ENCODE measurements at regions not wholly inside any gene's neighbourhood (a gene's known extent, or its start where the extent isn't known, plus 50 kb on each side); places are given as distances from the start of the nearest gene placed in this dataset.

- Histone ChIP-seq H3K27ac (ENCODE audit: low read length, poor library complexity, severe bottlenecking) (no peak overlapping the region), H3K79me1 (replicated peaks; ENCODE audit: low read length, poor library complexity, severe bottlenecking) (no peaks in the 10 kb centered on the region), H2BK120ac (ENCODE audit: low read depth, low read length) (no peak overlapping the region), H3K14ac (ENCODE audit: low read length in 2 of 2) (no peak overlapping the region), H2BK12ac (ENCODE audit: low read length in 2 of 2) (no peak overlapping the region), H3K4me1 (ENCODE audit: control insufficient read depth, insufficient read depth, low read depth, low read length) (no peaks in the 10 kb centered on the region), H3K36me3 (ENCODE audit: control insufficient read depth in 1 of 2, insufficient read depth in 2 of 2, low read depth in 1 of 2, low read length in 2 of 2) (no peaks in the 10 kb centered on the region), H3K27me3 (ENCODE audit: control insufficient read depth in 1 of 2, insufficient read depth in 1 of 2, low read length in 2 of 2) (no peaks in the 10 kb centered on the region), H3K4ac (ENCODE audit: low read depth in 1 of 2, low read length in 2 of 2) (no peak overlapping the region), H4K91ac (ENCODE audit: low read length) (no peak overlapping the region), H2AFZ (ENCODE audit: low read depth, low read length) (no peak overlapping the region), H3K4me2 (ENCODE audit: low read length, poor library complexity, severe bottlenecking) (no peak overlapping the region), H2BK15ac (ENCODE audit: low read depth, poor library complexity, severe bottlenecking) (no peak overlapping the region), H3K18ac (ENCODE audit: low read depth in 1 of 2, low read length in 2 of 2) (no peak overlapping the region), H3K9me3 (ENCODE audit: control insufficient read depth, low read length) (no peaks in the 10 kb centered on the region), H3K4me3 (ENCODE audit: insufficient read depth in 1 of 2, low read depth in 1 of 2, low read length in 2 of 2) (no peak overlapping the region), H3K23ac (ENCODE audit: low read length in 2 of 2) (no peak overlapping the region), H2AK5ac (ENCODE audit: low read length, severe bottlenecking) (no peak overlapping the region), H2BK5ac (ENCODE audit: low read depth, low read length, poor library complexity, severe bottlenecking) (no peak overlapping the region), H4K8ac (ENCODE audit: low read length) (no peak overlapping the region), H3K9ac (ENCODE audit: low read length) (no peak overlapping the region)
- no peak for DNase-seq
- WGBS, result 100% methylated on average over 2 of the region's 2 CpGs
These were observed 374.0 kb downstream of the HDGFL1 start for GRCh38 chr6:22943327-22943726.

- Histone ChIP-seq H3K23ac (ENCODE audit: low read length in 2 of 2) (no peak overlapping the region), H4K8ac (ENCODE audit: low read length) (no peak overlapping the region), H2BK15ac (ENCODE audit: low read depth, poor library complexity, severe bottlenecking) (no peak overlapping the region), H3K4ac (ENCODE audit: low read depth in 1 of 2, low read length in 2 of 2) (no peak overlapping the region), H2AFZ (ENCODE audit: low read depth, low read length) (no peak overlapping the region), H2BK5ac (ENCODE audit: low read depth, low read length, poor library complexity, severe bottlenecking) (no peak overlapping the region), H3K4me3 (ENCODE audit: insufficient read depth in 1 of 2, low read depth in 1 of 2, low read length in 2 of 2) (no peak overlapping the region), H2BK12ac (ENCODE audit: low read length in 2 of 2) (no peak overlapping the region), H3K36me3 (ENCODE audit: control insufficient read depth in 1 of 2, insufficient read depth in 2 of 2, low read depth in 1 of 2, low read length in 2 of 2) (no peaks in the 10 kb centered on the region), H3K14ac (ENCODE audit: low read length in 2 of 2) (no peak overlapping the region), H2BK120ac (ENCODE audit: low read depth, low read length) (no peak overlapping the region), H3K9ac (ENCODE audit: low read length) (no peak overlapping the region), H3K9me3 (ENCODE audit: control insufficient read depth, low read length) (no peaks in the 10 kb centered on the region), H3K27me3 (ENCODE audit: control insufficient read depth in 1 of 2, insufficient read depth in 1 of 2, low read length in 2 of 2) (no peaks in the 10 kb centered on the region), H3K4me1 (ENCODE audit: control insufficient read depth, insufficient read depth, low read depth, low read length) (no peaks in the 10 kb centered on the region), H3K79me1 (replicated peaks; ENCODE audit: low read length, poor library complexity, severe bottlenecking) (no peaks in the 10 kb centered on the region), H4K91ac (ENCODE audit: low read length) (no peak overlapping the region), H3K4me2 (ENCODE audit: low read length, poor library complexity, severe bottlenecking) (no peak overlapping the region), H3K18ac (ENCODE audit: low read depth in 1 of 2, low read length in 2 of 2) (no peak overlapping the region), H2AK5ac (ENCODE audit: low read length, severe bottlenecking) (no peak overlapping the region), H3K27ac (ENCODE audit: low read length, poor library complexity, severe bottlenecking) (no peak overlapping the region)
- WGBS, result no CpG with 5 or more reads among the region's 1 CpG
- DNase-seq, result peak; percentile 15
These were observed 380.6 kb downstream of the HDGFL1 start for GRCh38 chr6:22949967-22950366.

- no peak overlapping the region for H2BK15ac ChIP-seq (ENCODE audit: low read depth, poor library complexity, severe bottlenecking)
- no peak overlapping the region for H3K4me2 ChIP-seq (ENCODE audit: low read length, poor library complexity, severe bottlenecking)
- no peak overlapping the region for H2BK12ac ChIP-seq (ENCODE audit: low read length in 2 of 2)
- no peak overlapping the region for H2AK5ac ChIP-seq (ENCODE audit: low read length, severe bottlenecking)
- H3K4ac ChIP-seq (ENCODE audit: low read depth in 1 of 2, low read length in 2 of 2), result no peak overlapping the region
- H3K36me3 ChIP-seq (ENCODE audit: control insufficient read depth in 1 of 2, insufficient read depth in 2 of 2, low read depth in 1 of 2, low read length in 2 of 2), result no peaks in the 10 kb centered on the region
- no peak for DNase-seq
- H3K79me1 ChIP-seq (replicated peaks; ENCODE audit: low read length, poor library complexity, severe bottlenecking), result no peaks in the 10 kb centered on the region
- no peak overlapping the region for H3K4me3 ChIP-seq (ENCODE audit: insufficient read depth in 1 of 2, low read depth in 1 of 2, low read length in 2 of 2)
- H4K8ac ChIP-seq (ENCODE audit: low read length), result no peak overlapping the region
- no peaks in the 10 kb centered on the region for H3K27me3 ChIP-seq (ENCODE audit: control insufficient read depth in 1 of 2, insufficient read depth in 1 of 2, low read length in 2 of 2)
- no peak overlapping the region for H2BK5ac ChIP-seq (ENCODE audit: low read depth, low read length, poor library complexity, severe bottlenecking)
- H3K27ac ChIP-seq (ENCODE audit: low read length, poor library complexity, severe bottlenecking), result no peak overlapping the region
- H3K4me1 ChIP-seq (ENCODE audit: control insufficient read depth, insufficient read depth, low read depth, low read length), result peaks cover 2% of the 10 kb centered on the region
- H3K9ac ChIP-seq (ENCODE audit: low read length), result peak overlapping the region; percentile 19
- no peak overlapping the region for H2BK120ac ChIP-seq (ENCODE audit: low read depth, low read length)
- no peak overlapping the region for H3K18ac ChIP-seq (ENCODE audit: low read depth in 1 of 2, low read length in 2 of 2)
- H4K91ac ChIP-seq (ENCODE audit: low read length), result no peak overlapping the region
- 83% methylated on average over 4 of the region's 4 CpGs for WGBS
- no peak overlapping the region for H3K23ac ChIP-seq (ENCODE audit: low read length in 2 of 2)
- no peak overlapping the region for H3K14ac ChIP-seq (ENCODE audit: low read length in 2 of 2)
- H3K9me3 ChIP-seq (ENCODE audit: control insufficient read depth, low read length), result no peaks in the 10 kb centered on the region
- no peak overlapping the region for H2AFZ ChIP-seq (ENCODE audit: low read depth, low read length)
These were observed 382.7 kb downstream of the HDGFL1 start for GRCh38 chr6:22952097-22952496.

GRCh38 chr6:22954749-22955385 lies 385.5 kb downstream of the HDGFL1 start:
- Histone ChIP-seq H2BK120ac (ENCODE audit: low read depth, low read length) (no peak overlapping the region), H3K18ac (ENCODE audit: low read depth in 1 of 2, low read length in 2 of 2) (no peak overlapping the region), H2AFZ (ENCODE audit: low read depth, low read length) (no peak overlapping the region), H3K23ac (ENCODE audit: low read length in 2 of 2) (no peak overlapping the region), H3K4me3 (ENCODE audit: insufficient read depth in 1 of 2, low read depth in 1 of 2, low read length in 2 of 2) (peak overlapping the region in 1 of 2 experiments; percentile 74), H3K14ac (ENCODE audit: low read length in 2 of 2) (no peak overlapping the region), H2BK15ac (ENCODE audit: low read depth, poor library complexity, severe bottlenecking) (no peak overlapping the region), H3K4ac (ENCODE audit: low read depth in 1 of 2, low read length in 2 of 2) (no peak overlapping the region), H2BK5ac (ENCODE audit: low read depth, low read length, poor library complexity, severe bottlenecking) (no peak overlapping the region), H4K8ac (ENCODE audit: low read length) (no peak overlapping the region), H3K4me2 (ENCODE audit: low read length, poor library complexity, severe bottlenecking) (peak overlapping the region; percentile 23), H3K9me3 (ENCODE audit: control insufficient read depth, low read length) (no peaks in the 10 kb centered on the region), H3K36me3 (ENCODE audit: control insufficient read depth in 1 of 2, insufficient read depth in 2 of 2, low read depth in 1 of 2, low read length in 2 of 2) (no peaks in the 10 kb centered on the region), H3K9ac (ENCODE audit: low read length) (peak overlapping the region; percentile 80), H3K79me1 (replicated peaks; ENCODE audit: low read length, poor library complexity, severe bottlenecking) (no peaks in the 10 kb centered on the region), H3K4me1 (ENCODE audit: control insufficient read depth, insufficient read depth, low read depth, low read length) (peaks cover 2% of the 10 kb centered on the region), H2AK5ac (ENCODE audit: low read length, severe bottlenecking) (no peak overlapping the region), H3K27ac (ENCODE audit: low read length, poor library complexity, severe bottlenecking) (peak overlapping the region; percentile 64), H4K91ac (ENCODE audit: low read length) (no peak overlapping the region), H2BK12ac (ENCODE audit: low read length in 2 of 2) (no peak overlapping the region), H3K27me3 (ENCODE audit: control insufficient read depth in 1 of 2, insufficient read depth in 1 of 2, low read length in 2 of 2) (no peaks in the 10 kb centered on the region)
- DNase-seq, result peak; percentile 51
- 93% methylated on average over 1 of the region's 5 CpGs for WGBS
